HUDEP-2 (cell line): ENCODE measurements at regions not wholly inside any gene's neighbourhood (a gene's known extent, or its start where the extent isn't known, plus 50 kb on each side); places are given as distances from the start of the nearest gene placed in this dataset.
A peak's percentile ranks its signal among the peaks of the same experiment; 100 is the strongest.

ENCODE experiments used
- DNase-seq, 76 experiments: peaks; one replicate each; lab custom pipeline; 2025; ENCODE audit not compliant: unreplicated experiment in 76 of 76; lab: John Stamatoyannopoulos, UW

DNA sequence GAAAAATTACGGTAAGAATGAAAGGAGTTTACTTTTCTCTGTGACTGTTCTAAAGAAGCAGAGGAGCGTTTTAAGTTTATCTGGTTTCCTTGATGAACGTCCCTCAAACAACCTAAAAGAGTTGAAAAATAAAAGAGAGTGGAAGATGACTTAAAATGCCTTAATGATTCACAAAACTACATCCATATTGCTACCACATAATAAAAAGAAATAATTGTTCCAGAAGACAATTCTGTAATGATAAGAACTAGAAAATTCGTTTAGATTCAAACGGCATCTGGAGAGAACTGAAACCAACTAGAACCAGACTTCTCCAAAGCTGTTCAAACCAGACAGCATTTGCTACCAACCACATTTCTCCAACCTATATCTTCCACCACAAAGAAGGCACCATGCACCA is 68.1 kb downstream of the TEKT4 start:
- no peak for DNase-seq

DNA sequence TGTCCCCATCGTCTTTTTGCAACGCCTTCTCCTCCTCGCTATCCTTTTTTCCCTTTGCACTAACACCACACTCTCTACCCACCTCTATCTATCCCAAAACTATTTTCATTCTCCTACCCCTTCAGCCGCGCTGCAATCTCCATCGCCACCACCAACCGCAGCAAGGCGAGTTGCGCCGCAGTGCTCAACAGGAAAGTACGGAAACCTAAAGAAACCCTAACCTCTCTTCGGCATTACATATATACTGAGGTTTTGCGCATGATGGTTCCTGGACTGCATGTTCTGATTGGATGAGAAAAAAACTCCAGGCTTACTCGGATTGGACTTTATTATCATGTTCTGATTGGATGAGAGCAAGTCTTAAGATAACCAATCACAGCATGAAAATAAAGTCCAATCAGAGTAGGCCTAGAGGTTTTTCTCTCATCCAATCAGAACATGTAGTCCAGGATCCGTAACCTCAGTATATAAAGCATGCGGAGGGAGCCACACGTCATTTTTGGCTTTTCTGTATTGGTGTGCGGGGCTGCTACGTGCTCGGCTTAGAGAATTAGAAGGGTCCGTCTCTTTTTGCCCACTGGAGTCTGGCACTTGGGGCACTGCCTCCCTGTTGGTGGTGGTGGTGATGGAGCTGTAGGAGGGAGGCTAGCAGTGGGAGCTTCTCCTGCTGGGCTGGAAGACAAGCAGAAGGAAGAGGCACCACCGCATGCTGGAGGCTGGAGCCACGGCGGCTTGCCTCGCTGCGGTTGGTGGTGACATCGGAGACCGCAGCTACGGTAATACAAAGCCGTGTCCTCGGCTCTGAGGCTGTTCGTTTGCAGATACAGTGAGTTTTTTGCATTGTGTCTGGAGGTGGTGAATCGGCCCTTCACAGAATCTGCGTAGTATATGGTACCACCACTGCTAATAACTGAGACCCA is 76.1 kb downstream of the TEKT4 start:
- no peak for DNase-seq

DNA sequence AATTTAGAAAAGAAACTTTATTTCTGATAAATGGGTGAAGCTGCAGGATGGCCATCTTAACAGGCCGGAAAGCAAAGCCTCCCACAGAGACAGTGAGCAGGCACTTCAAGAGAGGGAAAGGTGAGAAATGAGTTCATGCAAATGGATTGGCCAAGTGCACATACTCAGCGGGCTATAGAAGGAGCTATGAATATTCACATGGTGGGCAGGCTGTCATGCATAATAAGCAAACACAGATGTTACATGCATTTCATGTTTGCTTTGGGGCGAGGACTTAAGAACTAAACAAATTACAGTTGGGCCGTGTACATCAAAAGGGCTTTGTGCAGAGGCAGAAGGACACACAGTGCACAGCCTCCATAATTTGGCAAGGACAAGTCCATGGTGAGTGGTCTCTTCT is 69.8 kb upstream of the MAL start:
- no peak for DNase-seq

DNA sequence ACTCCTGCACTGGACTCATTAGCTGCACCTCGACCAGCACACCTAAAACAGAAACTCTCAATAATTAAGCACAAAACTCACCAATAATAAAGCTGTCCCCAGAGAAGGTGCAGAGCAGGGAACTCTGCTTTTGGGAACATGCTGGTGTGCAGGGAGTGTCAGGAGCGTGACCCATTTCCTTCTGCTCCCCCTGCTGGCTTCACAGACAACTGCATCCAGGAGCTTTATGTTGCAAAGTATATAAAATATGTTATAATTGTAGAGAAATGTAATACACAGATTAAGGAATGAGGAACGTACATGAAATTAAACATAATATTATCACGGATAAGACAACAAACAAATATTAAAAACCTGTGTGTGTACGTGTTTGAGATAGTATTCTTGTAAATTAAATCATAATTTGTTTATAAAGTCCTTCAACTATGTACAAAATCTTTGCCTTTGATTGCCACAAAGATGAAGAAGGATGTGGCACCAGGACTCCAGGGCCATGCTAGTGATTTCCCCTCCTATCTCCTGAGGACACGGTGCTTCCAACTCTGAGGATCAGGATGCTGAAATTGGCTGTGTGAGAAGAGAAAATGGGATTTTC is 68.6 kb upstream of the MAL start:
- DNase-seq, result peak in 20 of 76 experiments; percentile 0 to 47 (median 6)

DNA sequence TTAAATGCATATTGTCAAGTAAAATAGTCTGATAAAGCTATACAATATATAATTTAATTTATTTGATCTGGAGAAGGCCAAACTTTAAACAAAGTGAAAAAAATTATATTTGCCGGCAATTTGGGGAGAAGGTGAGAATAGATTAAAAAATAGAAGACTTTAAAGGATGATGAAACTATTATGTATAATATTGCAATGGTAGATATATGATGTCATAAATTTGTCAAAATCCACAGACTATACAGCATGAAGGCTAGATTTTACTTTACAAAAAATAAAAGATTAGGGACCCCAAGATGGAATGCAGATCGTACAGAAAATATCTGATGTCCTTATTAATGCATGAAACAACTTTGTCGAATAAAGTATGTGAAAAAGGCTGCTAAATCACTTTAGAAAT is 67.3 kb upstream of the MAL start:
- DNase-seq, result no peak

DNA sequence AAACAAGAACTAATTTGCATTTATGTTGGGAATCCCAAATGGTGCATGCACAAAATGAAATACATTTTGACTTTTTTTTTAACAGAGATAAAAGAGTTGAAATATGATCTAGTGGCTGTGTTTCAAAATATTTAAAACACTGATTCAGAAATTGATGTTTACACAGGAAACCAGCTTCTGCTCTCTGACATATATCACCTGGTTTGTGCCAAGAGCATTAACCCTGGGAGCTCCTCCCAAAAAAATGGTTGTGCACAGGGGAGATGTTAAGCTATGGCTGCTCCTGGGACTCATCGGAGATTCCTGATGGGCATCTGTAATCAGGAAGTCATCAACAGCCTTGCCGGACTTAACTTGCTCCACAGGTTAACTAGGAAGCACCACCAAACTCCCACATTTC is 65.2 kb upstream of the MAL start:
- DNase-seq, result no peak

DNA sequence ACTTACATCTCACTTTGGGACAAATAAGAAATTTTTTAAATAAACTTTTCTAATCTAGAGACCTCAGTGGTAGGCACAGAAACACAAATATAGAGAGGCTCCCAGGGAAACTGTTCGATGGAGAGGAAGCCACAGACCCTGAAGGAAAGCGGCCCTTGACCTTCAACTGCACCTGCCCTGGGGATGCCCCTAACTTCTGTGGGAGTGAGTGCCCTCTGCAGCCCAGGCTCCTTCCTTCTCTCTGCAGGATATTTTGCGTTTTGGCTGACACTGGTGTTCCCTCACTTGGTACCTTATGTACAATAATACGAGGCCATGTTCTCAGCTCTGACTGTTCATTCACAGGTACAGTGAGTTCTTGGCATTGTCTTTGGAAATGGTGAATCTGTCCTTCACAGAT is 64.8 kb upstream of the MAL start:
- DNase-seq, result no peak

DNA sequence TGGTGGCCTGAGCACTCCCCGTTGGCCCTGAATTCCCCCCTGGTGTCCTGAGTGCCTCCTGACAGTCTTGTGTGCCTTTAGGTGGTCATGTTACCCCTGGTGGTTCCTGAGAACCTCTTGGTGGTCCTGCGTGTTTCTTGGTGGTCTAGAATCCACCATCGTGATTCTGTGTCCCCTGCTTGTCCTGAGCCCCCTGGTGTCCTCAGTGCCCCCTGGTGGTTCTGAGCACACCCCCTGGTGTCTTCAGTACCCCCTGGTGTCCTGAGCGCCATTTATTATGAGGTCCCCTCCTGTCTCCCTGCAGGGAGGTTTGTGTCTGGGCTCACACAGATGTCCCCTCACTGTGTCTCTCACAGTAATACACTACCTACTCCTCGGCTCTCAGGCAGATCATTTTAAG is 61.3 kb upstream of the MAL start:
- DNase-seq, result no peak

DNA sequence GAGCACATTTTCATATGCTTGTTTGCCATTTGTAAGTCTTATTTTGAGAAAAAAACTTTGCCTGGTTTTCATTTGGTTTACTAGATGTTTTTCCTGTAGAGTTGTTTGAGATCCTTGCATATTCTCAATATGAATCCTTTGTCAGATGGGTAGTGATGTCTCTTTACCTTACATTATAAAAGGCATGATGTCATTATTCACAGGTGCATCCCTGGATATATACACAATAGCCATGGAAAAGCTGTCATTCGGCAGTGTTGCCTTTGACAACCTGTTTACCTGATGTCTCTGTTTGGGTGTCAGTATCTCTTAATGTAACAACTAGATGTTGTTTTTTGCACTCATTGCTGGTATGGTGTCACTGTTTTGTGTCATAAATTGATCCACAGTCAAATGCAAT is 58.8 kb upstream of the MAL start:
- DNase-seq, result no peak

DNA sequence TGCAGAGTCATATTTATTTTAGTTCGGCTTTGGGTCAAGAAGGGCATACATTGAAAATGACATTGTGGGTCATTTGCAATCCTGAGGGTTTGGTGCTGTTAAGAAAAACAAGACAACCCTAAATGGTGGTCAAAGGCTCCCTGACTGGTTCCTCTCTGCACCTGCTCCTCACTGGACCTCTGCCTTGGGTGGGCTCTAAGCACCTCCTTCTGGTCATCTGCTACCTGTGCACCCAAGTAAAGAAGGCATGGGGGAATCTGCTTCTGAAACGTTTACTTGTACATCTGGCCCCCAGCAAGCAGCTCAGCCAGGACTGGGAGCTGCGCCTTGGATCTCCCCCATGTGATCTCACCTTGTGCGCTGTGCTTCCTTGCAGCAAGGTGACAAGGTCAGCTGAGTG is 55.2 kb upstream of the MAL start:
- DNase-seq, result no peak
